PFSK-1 (cell line): ENCODE measurements at regions not wholly inside any gene's neighbourhood (a gene's known extent, or its start where the extent isn't known, plus 50 kb on each side); places are given as distances from the start of the nearest gene placed in this dataset.

Source experiments
- FOXP2 ChIP-seq: optimal IDR thresholded peaks from 2 replicates; pipeline ENCODE3; 2011; ENCODE audit warnings: borderline replicate concordance, control low read depth, inconsistent platforms; ENCODE audit not compliant: insufficient read depth; ENCODE audit errors: extremely low read length, extremely low read depth
- POLR2AphosphoS5 ChIP-seq: IDR thresholded peaks from 2 replicates; pipeline ENCODE4 v1.6.1; 2012; ENCODE audit warnings: low read depth, mild to moderate bottlenecking, control low read depth, low read length, moderate library complexity
- SIN3A ChIP-seq: IDR thresholded peaks from 2 replicates; pipeline ENCODE4 v1.6.1; 2012; ENCODE audit warnings: mild to moderate bottlenecking, low read length, moderate library complexity, borderline replicate concordance; ENCODE audit not compliant: insufficient read depth
- TAF1 ChIP-seq: IDR thresholded peaks from 2 replicates; pipeline ENCODE4 v1.6.1; 2012; ENCODE audit warnings: low read length, control low read depth, borderline replicate concordance; ENCODE audit not compliant: insufficient read depth
- TF ChIP-seq, protein P1 (sequence below), 2 experiments: IDR thresholded peaks; 2 replicates each; pipeline versions ENCODE4 v1.6.1 to v1.8.0; 2011 to 2012; ENCODE audit warnings: low read depth in 2 of 2, low read length in 2 of 2, control low read depth in 1 of 2, inconsistent platforms in 1 of 2, mild to moderate bottlenecking in 1 of 2, moderate library complexity in 1 of 2; ENCODE audit not compliant: insufficient read depth in 1 of 2

DNA sequence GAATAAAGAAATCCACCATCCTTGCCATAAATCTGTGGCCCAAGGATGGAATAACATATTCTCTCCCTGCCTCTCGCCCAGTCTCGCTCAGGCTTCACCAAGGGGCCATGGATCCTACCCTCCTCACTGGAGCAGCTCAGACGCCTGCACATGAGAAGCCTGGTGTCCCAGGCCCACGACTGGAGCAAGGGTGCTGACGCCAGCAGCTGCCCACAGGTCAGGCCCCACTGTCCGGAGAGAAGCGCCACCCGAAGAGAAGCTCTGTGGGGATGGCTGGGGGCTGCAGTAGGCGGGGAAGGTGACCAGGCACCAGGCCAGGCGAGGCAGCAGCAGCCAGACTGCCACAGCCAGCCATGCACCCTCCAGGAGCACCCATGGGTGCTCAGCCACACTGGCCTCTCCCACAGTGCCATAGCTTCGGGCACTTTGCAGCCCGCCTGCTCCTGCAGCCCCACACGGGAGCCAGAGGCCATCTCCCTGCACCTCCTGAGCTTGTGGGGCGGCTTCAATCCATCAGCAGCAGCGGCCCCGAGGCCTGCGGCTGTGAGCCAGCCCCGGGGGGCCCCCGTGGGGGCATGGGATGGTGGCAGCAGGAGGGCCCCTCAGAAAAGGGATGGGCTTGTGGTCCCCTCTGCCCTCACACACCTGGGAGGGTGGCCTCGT is 286.2 kb upstream of the SGK1 start:
- no peak for TF ChIP-seq SIN3A
- no peak for TF ChIP-seq TAF1
- no peak for TF ChIP-seq FOXP2
- no peak for TF ChIP-seq POLR2AphosphoS5
- TF ChIP-seq, protein P1, sequence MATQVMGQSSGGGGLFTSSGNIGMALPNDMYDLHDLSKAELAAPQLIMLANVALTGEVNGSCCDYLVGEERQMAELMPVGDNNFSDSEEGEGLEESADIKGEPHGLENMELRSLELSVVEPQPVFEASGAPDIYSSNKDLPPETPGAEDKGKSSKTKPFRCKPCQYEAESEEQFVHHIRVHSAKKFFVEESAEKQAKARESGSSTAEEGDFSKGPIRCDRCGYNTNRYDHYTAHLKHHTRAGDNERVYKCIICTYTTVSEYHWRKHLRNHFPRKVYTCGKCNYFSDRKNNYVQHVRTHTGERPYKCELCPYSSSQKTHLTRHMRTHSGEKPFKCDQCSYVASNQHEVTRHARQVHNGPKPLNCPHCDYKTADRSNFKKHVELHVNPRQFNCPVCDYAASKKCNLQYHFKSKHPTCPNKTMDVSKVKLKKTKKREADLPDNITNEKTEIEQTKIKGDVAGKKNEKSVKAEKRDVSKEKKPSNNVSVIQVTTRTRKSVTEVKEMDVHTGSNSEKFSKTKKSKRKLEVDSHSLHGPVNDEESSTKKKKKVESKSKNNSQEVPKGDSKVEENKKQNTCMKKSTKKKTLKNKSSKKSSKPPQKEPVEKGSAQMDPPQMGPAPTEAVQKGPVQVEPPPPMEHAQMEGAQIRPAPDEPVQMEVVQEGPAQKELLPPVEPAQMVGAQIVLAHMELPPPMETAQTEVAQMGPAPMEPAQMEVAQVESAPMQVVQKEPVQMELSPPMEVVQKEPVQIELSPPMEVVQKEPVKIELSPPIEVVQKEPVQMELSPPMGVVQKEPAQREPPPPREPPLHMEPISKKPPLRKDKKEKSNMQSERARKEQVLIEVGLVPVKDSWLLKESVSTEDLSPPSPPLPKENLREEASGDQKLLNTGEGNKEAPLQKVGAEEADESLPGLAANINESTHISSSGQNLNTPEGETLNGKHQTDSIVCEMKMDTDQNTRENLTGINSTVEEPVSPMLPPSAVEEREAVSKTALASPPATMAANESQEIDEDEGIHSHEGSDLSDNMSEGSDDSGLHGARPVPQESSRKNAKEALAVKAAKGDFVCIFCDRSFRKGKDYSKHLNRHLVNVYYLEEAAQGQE (IDR thresholded peaks at IDR 0.05; ENCODE audit: insufficient read depth in 1 of 2, low read depth in 2 of 2, low read length in 2 of 2), result no peak

DNA sequence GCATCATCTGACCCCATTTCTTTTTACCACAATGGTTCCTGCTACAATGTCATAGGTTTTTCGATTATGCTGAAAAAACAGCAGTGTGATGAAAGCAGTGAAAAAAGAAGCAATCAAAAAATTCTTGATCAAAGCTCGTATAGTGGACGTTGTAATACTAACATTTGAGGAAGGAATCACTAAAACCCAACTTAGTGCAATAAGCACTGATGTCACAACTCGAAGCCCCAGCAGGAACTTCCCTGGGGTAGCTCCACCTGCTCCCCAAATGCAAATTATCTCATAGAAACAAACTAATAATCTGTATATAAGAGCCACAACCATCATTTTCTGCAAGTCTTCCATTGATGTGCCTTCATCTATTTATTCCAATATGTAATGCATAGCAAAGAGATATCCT is 285.6 kb upstream of the SGK1 start:
- TF ChIP-seq SIN3A, result no peak
- TF ChIP-seq, protein P1 (IDR thresholded peaks at IDR 0.05; ENCODE audit: insufficient read depth in 1 of 2, low read depth in 2 of 2, low read length in 2 of 2), result no peak
- no peak for TF ChIP-seq TAF1
- TF ChIP-seq FOXP2, result no peak
- no peak for TF ChIP-seq POLR2AphosphoS5

DNA sequence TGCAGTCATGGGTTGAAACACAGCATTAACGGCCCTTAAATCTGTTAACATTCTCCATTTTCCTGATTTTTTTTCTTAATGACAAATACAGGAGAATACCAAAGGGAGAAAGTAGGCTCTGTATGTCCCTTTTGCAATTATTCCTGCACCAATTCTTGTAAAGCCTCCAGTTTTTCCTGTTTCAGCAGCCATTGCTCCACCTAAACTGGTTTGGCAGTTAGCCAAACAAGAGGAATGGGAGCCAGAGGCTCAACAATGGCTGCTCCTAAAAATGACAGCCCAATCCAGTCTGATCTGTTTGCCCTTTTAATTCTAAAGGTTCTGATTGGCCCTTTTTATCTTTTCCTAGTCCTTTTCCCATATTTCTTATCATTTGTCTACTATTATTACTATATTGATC is 284.2 kb upstream of the SGK1 start:
- TF ChIP-seq SIN3A, result no peak
- TF ChIP-seq POLR2AphosphoS5, result no peak
- TF ChIP-seq FOXP2, result no peak
- TF ChIP-seq, protein P1 (IDR thresholded peaks at IDR 0.05; ENCODE audit: insufficient read depth in 1 of 2, low read depth in 2 of 2, low read length in 2 of 2), result no peak
- no peak for TF ChIP-seq TAF1

DNA sequence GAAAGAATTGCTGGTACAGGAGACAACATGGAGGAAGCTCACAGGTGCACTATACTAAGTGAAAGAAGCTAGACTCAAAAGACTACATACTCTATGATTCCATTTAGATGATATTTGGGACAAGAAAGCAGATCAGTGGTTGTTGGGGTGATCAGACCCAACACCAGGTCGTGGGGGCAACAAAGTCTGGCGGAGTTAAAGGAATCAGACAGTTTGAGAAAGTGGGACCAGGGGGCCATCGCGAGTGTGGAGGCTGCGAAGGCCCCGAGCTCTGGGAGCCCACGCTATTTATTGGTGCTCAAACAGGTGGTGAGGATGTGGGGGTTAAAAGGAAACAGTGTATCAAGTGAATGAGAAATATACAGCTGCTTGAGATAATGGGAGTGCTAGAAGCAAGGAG is 282.8 kb upstream of the SGK1 start:
- TF ChIP-seq SIN3A (no peak), POLR2AphosphoS5 (no peak), TAF1 (no peak), FOXP2 (no peak)
- TF ChIP-seq, protein P1 (IDR thresholded peaks at IDR 0.05; ENCODE audit: insufficient read depth in 1 of 2, low read depth in 2 of 2, low read length in 2 of 2), result no peak

DNA sequence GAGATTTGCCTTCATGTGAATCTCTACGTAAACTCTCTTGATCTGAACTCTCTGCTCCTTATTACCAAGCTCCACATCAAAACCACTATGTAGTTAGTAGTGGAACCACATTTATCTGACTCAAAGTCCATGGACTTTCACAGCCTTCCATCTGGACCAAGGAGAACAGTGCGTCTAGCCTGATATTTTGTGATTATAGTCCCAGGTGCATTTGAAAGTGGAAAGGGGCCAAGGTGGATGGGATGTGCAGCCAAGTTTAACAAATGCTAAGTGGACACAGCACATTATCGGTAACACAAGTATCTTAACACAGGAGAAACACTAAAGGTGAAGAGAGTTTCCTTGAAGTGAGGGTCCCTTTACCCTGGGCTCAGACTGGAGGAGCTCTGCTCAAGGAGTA is 281.2 kb upstream of the SGK1 start:
- TF ChIP-seq FOXP2 (no peak), TAF1 (no peak), POLR2AphosphoS5 (no peak), SIN3A (no peak)
- TF ChIP-seq, protein P1 (IDR thresholded peaks at IDR 0.05; ENCODE audit: insufficient read depth in 1 of 2, low read depth in 2 of 2, low read length in 2 of 2), result no peak
